D721Med (cell line): ENCODE measurements at regions not wholly inside any gene's neighbourhood (a gene's known extent, or its start where the extent isn't known, plus 50 kb on each side); places are given as distances from the start of the nearest gene placed in this dataset.

Experiments
- DNase-seq: peaks from one replicate; pipeline ENCODE4 v3.0.0; 2011; ENCODE audit warnings: low spot score; ENCODE audit not compliant: insufficient read length
- FAIRE-seq: peaks from 2 replicates; lab custom pipeline; 2011; peaks lifted over from hg19 to GRCh38; lab: Jason Lieb, UNC
- TF ChIP-seq, protein P1 (sequence below): IDR thresholded peaks from 2 replicates; pipeline ENCODE4 v1.5.1; 2012; ENCODE audit warnings: mild to moderate bottlenecking, control low read depth; ENCODE audit not compliant: insufficient read depth; ENCODE audit errors: missing control alignments

DNA sequence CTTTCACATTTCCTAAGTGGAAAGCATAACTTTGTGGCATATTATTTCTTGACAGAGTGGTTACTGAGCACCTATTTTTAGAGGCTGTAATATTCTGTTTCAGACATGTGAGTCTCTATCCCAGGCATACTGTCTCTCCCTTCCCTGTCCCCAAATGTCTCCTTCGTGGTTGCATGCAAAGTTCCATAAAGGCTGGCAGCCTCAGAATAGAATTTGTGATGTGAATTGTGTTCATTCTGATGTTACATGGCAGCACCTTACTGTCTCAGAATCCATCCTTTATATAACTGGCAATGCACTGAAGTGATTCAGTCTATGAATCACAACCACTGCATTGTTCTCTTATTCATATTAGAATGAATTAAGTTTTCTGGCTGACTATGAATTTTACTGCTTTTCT, 89.0 kb upstream of the SLC7A1 start:
- DNase-seq (no peak), FAIRE-seq (no peak)
- TF ChIP-seq, protein P1, sequence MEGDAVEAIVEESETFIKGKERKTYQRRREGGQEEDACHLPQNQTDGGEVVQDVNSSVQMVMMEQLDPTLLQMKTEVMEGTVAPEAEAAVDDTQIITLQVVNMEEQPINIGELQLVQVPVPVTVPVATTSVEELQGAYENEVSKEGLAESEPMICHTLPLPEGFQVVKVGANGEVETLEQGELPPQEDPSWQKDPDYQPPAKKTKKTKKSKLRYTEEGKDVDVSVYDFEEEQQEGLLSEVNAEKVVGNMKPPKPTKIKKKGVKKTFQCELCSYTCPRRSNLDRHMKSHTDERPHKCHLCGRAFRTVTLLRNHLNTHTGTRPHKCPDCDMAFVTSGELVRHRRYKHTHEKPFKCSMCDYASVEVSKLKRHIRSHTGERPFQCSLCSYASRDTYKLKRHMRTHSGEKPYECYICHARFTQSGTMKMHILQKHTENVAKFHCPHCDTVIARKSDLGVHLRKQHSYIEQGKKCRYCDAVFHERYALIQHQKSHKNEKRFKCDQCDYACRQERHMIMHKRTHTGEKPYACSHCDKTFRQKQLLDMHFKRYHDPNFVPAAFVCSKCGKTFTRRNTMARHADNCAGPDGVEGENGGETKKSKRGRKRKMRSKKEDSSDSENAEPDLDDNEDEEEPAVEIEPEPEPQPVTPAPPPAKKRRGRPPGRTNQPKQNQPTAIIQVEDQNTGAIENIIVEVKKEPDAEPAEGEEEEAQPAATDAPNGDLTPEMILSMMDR, result no peak

DNA sequence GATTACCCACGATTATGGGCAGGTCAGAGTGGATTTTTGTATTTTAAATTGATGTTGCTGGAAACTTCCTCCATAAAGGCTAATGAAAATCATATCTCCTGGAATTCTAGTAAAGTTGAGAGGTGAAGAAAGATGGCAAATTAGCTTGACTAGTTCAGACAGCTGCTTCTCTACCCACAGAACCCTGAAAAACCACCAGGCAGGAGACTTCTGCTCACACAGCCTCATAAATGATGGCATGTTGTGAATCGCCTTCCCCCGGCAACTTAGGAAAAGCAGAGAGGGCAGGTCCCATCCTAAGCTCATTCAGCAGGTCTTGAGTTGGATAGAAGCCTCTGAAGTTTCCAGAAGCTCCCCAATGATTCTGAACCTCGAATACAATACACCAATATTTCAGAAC, 87.6 kb upstream of the SLC7A1 start:
- no peak for FAIRE-seq
- no peak for DNase-seq
- TF ChIP-seq, protein P1, result no peak

DNA sequence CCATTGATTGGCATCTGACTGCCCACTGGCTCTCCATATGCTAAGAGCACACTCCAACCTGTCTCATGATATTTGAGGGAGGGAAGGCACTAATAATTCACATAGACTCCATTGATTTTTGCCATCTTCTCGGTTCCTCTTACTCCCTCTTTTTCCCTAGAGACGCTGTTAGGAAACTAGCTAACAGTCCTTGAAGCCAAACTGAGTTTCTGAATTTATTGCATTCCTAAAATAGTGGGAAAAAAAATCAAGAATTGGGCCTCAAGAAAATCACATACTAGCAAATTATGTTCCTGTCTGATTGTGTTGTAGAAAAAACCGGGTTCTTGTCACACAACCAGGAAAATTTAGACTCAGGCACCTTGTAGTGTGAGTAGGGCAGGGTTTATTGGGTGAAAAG, 86.4 kb upstream of the SLC7A1 start:
- TF ChIP-seq, protein P1, result no peak
- DNase-seq (no peak), FAIRE-seq (no peak)

DNA sequence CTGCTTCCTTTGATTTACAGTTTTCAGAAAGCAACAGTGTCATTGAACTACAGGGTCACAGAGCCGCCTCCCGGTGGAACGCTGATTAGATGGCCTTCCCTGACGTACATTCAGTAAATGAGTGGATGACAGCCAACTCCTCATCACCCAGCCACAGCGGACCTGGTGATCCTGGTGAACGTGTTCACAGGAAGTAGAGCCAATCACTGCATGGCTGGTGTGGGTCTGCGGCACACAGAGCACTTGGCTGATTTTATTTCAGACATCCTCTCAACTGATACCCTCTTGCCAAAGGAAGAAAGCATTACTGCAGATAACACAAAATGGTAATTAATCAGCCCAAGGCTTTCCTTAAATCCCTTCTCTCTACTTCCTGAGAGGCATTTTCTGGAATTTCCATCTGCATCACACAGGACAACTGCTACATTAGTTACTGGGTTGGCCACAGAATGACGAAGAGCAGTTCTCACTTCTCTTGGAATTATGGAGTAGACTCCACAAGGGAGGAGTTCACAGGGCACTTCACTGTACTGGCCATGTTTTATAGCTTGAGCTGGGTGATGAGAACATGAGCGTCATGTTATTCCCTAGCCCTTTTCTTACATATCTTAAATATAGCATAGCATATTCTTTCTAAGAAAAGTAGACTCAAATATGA, 84.0 kb upstream of the SLC7A1 start:
- TF ChIP-seq, protein P1, result no peak
- DNase-seq, result no peak
- no peak for FAIRE-seq

DNA sequence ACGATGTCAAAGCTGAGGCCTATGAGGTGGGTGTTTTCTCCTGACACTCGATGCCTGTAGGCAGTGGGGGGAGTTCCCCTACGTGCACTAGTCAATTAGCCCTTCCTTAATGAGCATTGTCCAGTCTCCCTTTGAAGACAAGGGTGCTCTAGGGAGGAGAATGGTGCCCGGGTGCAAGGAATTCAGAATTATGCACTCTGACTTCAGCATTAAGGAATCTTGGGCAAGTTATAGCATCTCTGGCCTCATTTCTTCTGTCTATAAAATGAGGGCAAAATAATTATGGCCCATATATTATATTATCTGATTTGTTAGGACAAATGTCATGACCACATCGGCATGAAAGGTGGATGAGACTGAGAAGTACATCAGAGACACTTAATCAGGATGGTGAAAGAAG, 82.1 kb upstream of the SLC7A1 start:
- TF ChIP-seq, protein P1, result no peak
- no peak for FAIRE-seq

DNA sequence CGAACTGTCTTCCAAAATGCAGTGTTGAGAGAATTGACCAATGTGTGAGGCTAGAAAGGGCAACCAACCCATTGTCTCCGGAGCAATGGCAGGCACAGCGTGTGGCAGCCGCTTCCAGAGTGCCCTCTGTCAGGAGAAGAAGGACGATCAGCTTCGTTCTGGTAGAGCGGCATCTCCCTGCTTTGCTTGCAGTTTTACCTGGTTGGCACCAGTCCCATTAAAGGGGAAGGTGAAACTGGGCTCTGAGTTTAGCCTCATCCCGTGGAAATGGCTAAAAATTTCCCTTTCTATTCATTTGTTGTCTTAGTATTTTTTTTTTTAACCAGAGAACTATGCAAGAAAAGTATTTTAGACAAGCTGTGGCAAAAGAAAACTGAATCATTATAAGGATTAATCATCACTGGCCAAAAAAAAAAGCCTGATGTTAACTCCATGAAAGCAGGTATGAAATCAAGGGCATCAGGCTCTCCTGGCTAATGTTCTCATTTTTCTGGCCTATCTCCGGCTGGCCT, 81.5 kb upstream of the SLC7A1 start:
- TF ChIP-seq, protein P1, result no peak
- DNase-seq, result no peak

More for the DNA sequence above, 82.1 kb upstream of the SLC7A1 start:
- DNase-seq, result no peak

DNA sequence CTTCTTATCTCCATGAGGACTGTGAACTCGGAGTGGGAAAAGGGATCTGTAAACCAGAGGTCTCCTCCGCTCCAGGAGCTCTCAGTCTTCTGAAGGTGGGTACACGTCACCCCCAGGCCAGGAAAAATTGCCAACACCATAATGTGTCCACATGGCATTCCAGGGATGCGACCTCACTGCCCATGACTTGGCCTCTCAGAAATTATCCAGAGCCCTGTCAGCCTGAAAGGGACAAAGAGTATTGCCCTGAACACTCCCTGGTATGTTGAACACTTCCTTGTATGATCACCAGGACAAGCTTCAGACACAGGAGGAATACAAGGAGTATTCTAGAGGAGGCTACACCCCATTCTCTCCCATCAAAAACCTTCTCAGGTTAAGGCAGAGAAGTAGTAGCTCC, 81.0 kb upstream of the SLC7A1 start:
- no peak for FAIRE-seq
- TF ChIP-seq, protein P1, result no peak
- DNase-seq, result no peak

More for the DNA sequence above, 81.5 kb upstream of the SLC7A1 start:
- FAIRE-seq, result no peak
